ENCODE measurements at regions not wholly inside any gene's neighbourhood (a gene's known extent, or its start where the extent isn't known, plus 50 kb on each side); places are given as distances from the start of the nearest gene placed in this dataset.

GRCh38 chr10:28947171-28947570, 269.9 kb downstream of the BAMBI start:
- H3K27me3 ChIP-seq (replicated peaks in 2 of 5; ENCODE audit: control insufficient read depth in 4 of 5, insufficient read depth in 5 of 5, low read length in 4 of 5): peaks cover 0 to 4% (median 0%) of the 10 kb centered on the region in 5 experiments
- no peaks in the 10 kb centered on the region for H3K36me3 ChIP-seq (ENCODE audit: control insufficient read depth in 4 of 4, insufficient read depth in 4 of 4, low read length in 3 of 4)
- DNase-seq: no peak
- no peak overlapping the region for H3K4me3 ChIP-seq (ENCODE audit: control insufficient read depth in 1 of 7, extremely low read depth in 1 of 7, insufficient read depth in 4 of 7, low read depth in 2 of 7, low read length in 6 of 7)
- H3K4me1 ChIP-seq (ENCODE audit: control extremely low read depth in 1 of 4, control insufficient read depth in 4 of 4, insufficient read depth in 4 of 4, low read length in 3 of 4): no peaks in the 10 kb centered on the region
- CTCF ChIA-PET: interaction anchor here (0.6 to 1.2 kb wide), 2 partner anchors 9 to 426 kb away, joined by 3 to 4 read pairs; no protein-coding TSS in a partner anchor
- peaks cover 0 to 15% (median 0%) of the 10 kb centered on the region in 5 experiments for H3K9me3 ChIP-seq (ENCODE audit: control extremely low read depth in 1 of 5, control insufficient read depth in 4 of 5, insufficient read depth in 2 of 5, low read depth in 1 of 5, low read length in 4 of 5)
- POLR2A ChIA-PET: no interaction called here
- 73% methylated on average over 5 of the region's 6 CpGs for WGBS (ENCODE audit: insufficient coverage)
- H3K27ac ChIP-seq (ENCODE audit: insufficient read depth in 1 of 2, low read depth in 1 of 2, low read length in 2 of 2, poor library complexity in 1 of 2, severe bottlenecking in 2 of 2): no peak overlapping the region

GRCh38 chr10:28948046-28948445, 270.7 kb downstream of the BAMBI start:
- DNase-seq: no peak
- Histone ChIP-seq H3K4me3 (ENCODE audit: control insufficient read depth in 1 of 7, extremely low read depth in 1 of 7, insufficient read depth in 4 of 7, low read depth in 2 of 7, low read length in 6 of 7) (no peak overlapping the region), H3K4me1 (ENCODE audit: control extremely low read depth in 1 of 4, control insufficient read depth in 4 of 4, insufficient read depth in 4 of 4, low read length in 3 of 4) (no peaks in the 10 kb centered on the region), H3K27ac (ENCODE audit: insufficient read depth in 1 of 2, low read depth in 1 of 2, low read length in 2 of 2, poor library complexity in 1 of 2, severe bottlenecking in 2 of 2) (no peak overlapping the region), H3K27me3 (replicated peaks in 2 of 5; ENCODE audit: control insufficient read depth in 4 of 5, insufficient read depth in 5 of 5, low read length in 4 of 5) (peaks cover 0 to 4% (median 0%) of the 10 kb centered on the region in 5 experiments), H3K9me3 (ENCODE audit: control extremely low read depth in 1 of 5, control insufficient read depth in 4 of 5, insufficient read depth in 2 of 5, low read depth in 1 of 5, low read length in 4 of 5) (peaks cover 0 to 15% (median 0%) of the 10 kb centered on the region in 5 experiments), H3K36me3 (ENCODE audit: control insufficient read depth in 4 of 4, insufficient read depth in 4 of 4, low read length in 3 of 4) (no peaks in the 10 kb centered on the region)
- POLR2A ChIA-PET: no interaction called here
- CTCF ChIA-PET: interaction anchor here (0.9 kb wide), 1 partner anchor 13 kb away, joined by 3 read pairs; no protein-coding TSS in a partner anchor
- no CpG with 5 or more reads among the region's 1 CpG for WGBS (ENCODE audit: insufficient coverage)

GRCh38 chr10:28949005-28950004, 272.0 kb downstream of the BAMBI start:
- peaks cover 0 to 4% (median 2%) of the 10 kb centered on the region in 5 experiments for H3K27me3 ChIP-seq (replicated peaks in 2 of 5; ENCODE audit: control insufficient read depth in 4 of 5, insufficient read depth in 5 of 5, low read length in 4 of 5)
- H3K9me3 ChIP-seq (ENCODE audit: control extremely low read depth in 1 of 5, control insufficient read depth in 4 of 5, insufficient read depth in 2 of 5, low read depth in 1 of 5, low read length in 4 of 5): peaks cover 0 to 12% (median 0%) of the 10 kb centered on the region in 5 experiments
- CTCF ChIA-PET: no interaction called here
- H3K4me1 ChIP-seq (ENCODE audit: control extremely low read depth in 1 of 4, control insufficient read depth in 4 of 4, insufficient read depth in 4 of 4, low read length in 3 of 4): no peaks in the 10 kb centered on the region
- POLR2A ChIA-PET: no interaction called here
- H3K4me3 ChIP-seq (ENCODE audit: control insufficient read depth in 1 of 7, extremely low read depth in 1 of 7, insufficient read depth in 4 of 7, low read depth in 2 of 7, low read length in 6 of 7): no peak overlapping the region
- H3K36me3 ChIP-seq (ENCODE audit: control insufficient read depth in 4 of 4, insufficient read depth in 4 of 4, low read length in 3 of 4): no peaks in the 10 kb centered on the region
- 94% methylated on average over 5 of the region's 8 CpGs for WGBS (ENCODE audit: insufficient coverage)
- H3K27ac ChIP-seq (ENCODE audit: insufficient read depth in 1 of 2, low read depth in 1 of 2, low read length in 2 of 2, poor library complexity in 1 of 2, severe bottlenecking in 2 of 2): no peak overlapping the region
- no peak for DNase-seq

- POLR2A ChIA-PET: no interaction called here
- CTCF ChIA-PET: no interaction called here
- Histone ChIP-seq H3K4me1 (ENCODE audit: control extremely low read depth in 1 of 4, control insufficient read depth in 4 of 4, insufficient read depth in 4 of 4, low read length in 3 of 4) (no peaks in the 10 kb centered on the region), H3K9me3 (ENCODE audit: control extremely low read depth in 1 of 5, control insufficient read depth in 4 of 5, insufficient read depth in 2 of 5, low read depth in 1 of 5, low read length in 4 of 5) (no peaks in the 10 kb centered on the region), H3K27ac (ENCODE audit: insufficient read depth in 1 of 2, low read depth in 1 of 2, low read length in 2 of 2, poor library complexity in 1 of 2, severe bottlenecking in 2 of 2) (no peak overlapping the region), H3K36me3 (ENCODE audit: control insufficient read depth in 4 of 4, insufficient read depth in 4 of 4, low read length in 3 of 4) (no peaks in the 10 kb centered on the region), H3K27me3 (replicated peaks in 2 of 5; ENCODE audit: control insufficient read depth in 4 of 5, insufficient read depth in 5 of 5, low read length in 4 of 5) (peaks cover 0 to 4% (median 2%) of the 10 kb centered on the region in 5 experiments), H3K4me3 (ENCODE audit: control insufficient read depth in 1 of 7, extremely low read depth in 1 of 7, insufficient read depth in 4 of 7, low read depth in 2 of 7, low read length in 6 of 7) (no peak overlapping the region)
- WGBS (ENCODE audit: insufficient coverage): 89% methylated on average over 4 of the region's 6 CpGs
- no peak for DNase-seq
Measured at GRCh38 chr10:28951484-28951883, 274.2 kb downstream of the BAMBI start.

GRCh38 chr10:28952523-28952922, 275.2 kb downstream of the BAMBI start:
- CTCF ChIA-PET: no interaction called here
- Histone ChIP-seq H3K36me3 (ENCODE audit: control insufficient read depth in 4 of 4, insufficient read depth in 4 of 4, low read length in 3 of 4) (no peaks in the 10 kb centered on the region), H3K9me3 (ENCODE audit: control extremely low read depth in 1 of 5, control insufficient read depth in 4 of 5, insufficient read depth in 2 of 5, low read depth in 1 of 5, low read length in 4 of 5) (no peaks in the 10 kb centered on the region), H3K4me1 (ENCODE audit: control extremely low read depth in 1 of 4, control insufficient read depth in 4 of 4, insufficient read depth in 4 of 4, low read length in 3 of 4) (no peaks in the 10 kb centered on the region), H3K4me3 (ENCODE audit: control insufficient read depth in 1 of 7, extremely low read depth in 1 of 7, insufficient read depth in 4 of 7, low read depth in 2 of 7, low read length in 6 of 7) (no peak overlapping the region), H3K27me3 (replicated peaks in 2 of 5; ENCODE audit: control insufficient read depth in 4 of 5, insufficient read depth in 5 of 5, low read length in 4 of 5) (peaks cover 0 to 4% (median 2%) of the 10 kb centered on the region in 5 experiments), H3K27ac (ENCODE audit: insufficient read depth in 1 of 2, low read depth in 1 of 2, low read length in 2 of 2, poor library complexity in 1 of 2, severe bottlenecking in 2 of 2) (no peak overlapping the region)
- POLR2A ChIA-PET: no interaction called here
- DNase-seq: no peak

GRCh38 chr10:28954211-28954610, 276.9 kb downstream of the BAMBI start:
- DNase-seq: no peak
- ChIA-PET CTCF (no interaction called here), POLR2A (no interaction called here)
- H3K27ac ChIP-seq (ENCODE audit: insufficient read depth in 1 of 2, low read depth in 1 of 2, low read length in 2 of 2, poor library complexity in 1 of 2, severe bottlenecking in 2 of 2): no peak overlapping the region
- H3K9me3 ChIP-seq (ENCODE audit: control extremely low read depth in 1 of 5, control insufficient read depth in 4 of 5, insufficient read depth in 2 of 5, low read depth in 1 of 5, low read length in 4 of 5): peaks cover 0 to 1% (median 0%) of the 10 kb centered on the region in 5 experiments
- H3K27me3 ChIP-seq (replicated peaks in 2 of 5; ENCODE audit: control insufficient read depth in 4 of 5, insufficient read depth in 5 of 5, low read length in 4 of 5): peaks cover 0 to 4% (median 2%) of the 10 kb centered on the region in 5 experiments
- H3K4me1 ChIP-seq (ENCODE audit: control extremely low read depth in 1 of 4, control insufficient read depth in 4 of 4, insufficient read depth in 4 of 4, low read length in 3 of 4): no peaks in the 10 kb centered on the region
- no peaks in the 10 kb centered on the region for H3K36me3 ChIP-seq (ENCODE audit: control insufficient read depth in 4 of 4, insufficient read depth in 4 of 4, low read length in 3 of 4)
- H3K4me3 ChIP-seq (ENCODE audit: control insufficient read depth in 1 of 7, extremely low read depth in 1 of 7, insufficient read depth in 4 of 7, low read depth in 2 of 7, low read length in 6 of 7): no peak overlapping the region
- WGBS (ENCODE audit: insufficient coverage): no CpG with 5 or more reads among the region's 2 CpGs

- Histone ChIP-seq H3K27me3 (replicated peaks in 2 of 5; ENCODE audit: control insufficient read depth in 4 of 5, insufficient read depth in 5 of 5, low read length in 4 of 5) (peaks cover 0 to 2% (median 0%) of the 10 kb centered on the region in 5 experiments), H3K9me3 (ENCODE audit: control extremely low read depth in 1 of 5, control insufficient read depth in 4 of 5, insufficient read depth in 2 of 5, low read depth in 1 of 5, low read length in 4 of 5) (peaks cover 0 to 1% (median 0%) of the 10 kb centered on the region in 5 experiments), H3K4me3 (ENCODE audit: control insufficient read depth in 1 of 7, extremely low read depth in 1 of 7, insufficient read depth in 4 of 7, low read depth in 2 of 7, low read length in 6 of 7) (no peak overlapping the region), H3K27ac (ENCODE audit: insufficient read depth in 1 of 2, low read depth in 1 of 2, low read length in 2 of 2, poor library complexity in 1 of 2, severe bottlenecking in 2 of 2) (no peak overlapping the region), H3K4me1 (ENCODE audit: control extremely low read depth in 1 of 4, control insufficient read depth in 4 of 4, insufficient read depth in 4 of 4, low read length in 3 of 4) (no peaks in the 10 kb centered on the region), H3K36me3 (ENCODE audit: control insufficient read depth in 4 of 4, insufficient read depth in 4 of 4, low read length in 3 of 4) (no peaks in the 10 kb centered on the region)
- ChIA-PET CTCF (no interaction called here), POLR2A (no interaction called here)
- DNase-seq: no peak
Measured at GRCh38 chr10:28958468-28958867, 281.1 kb downstream of the BAMBI start.
